OCI-LY3 (cell line): ENCODE measurements at regions not wholly inside any gene's neighbourhood (a gene's known extent, or its start where the extent isn't known, plus 50 kb on each side); places are given as distances from the start of the nearest gene placed in this dataset.
"Not testable (repeated sequence)": the region's sequence is repeated elsewhere in the genome, so short reads cannot be mapped to it uniquely, and the experiment has no call there.

ENCODE experiments used
- CTCF ChIP-seq: fragments of 200-600, 300-600 bp; sonication (generic); IDR thresholded peaks from 2 replicates; pipeline ENCODE4 v1.5.1; 2014; ENCODE audit warnings: antibody characterized with exemption, low read length, low read depth
- EZH2phosphoT487 ChIP-seq: fragments of 200-600 bp; shearing (Covaris generic); IDR thresholded peaks from 2 replicates; pipeline ENCODE4 v1.6.1; 2018; ENCODE audit warnings: antibody characterized with exemption, mixed run types, low read depth

DNA sequence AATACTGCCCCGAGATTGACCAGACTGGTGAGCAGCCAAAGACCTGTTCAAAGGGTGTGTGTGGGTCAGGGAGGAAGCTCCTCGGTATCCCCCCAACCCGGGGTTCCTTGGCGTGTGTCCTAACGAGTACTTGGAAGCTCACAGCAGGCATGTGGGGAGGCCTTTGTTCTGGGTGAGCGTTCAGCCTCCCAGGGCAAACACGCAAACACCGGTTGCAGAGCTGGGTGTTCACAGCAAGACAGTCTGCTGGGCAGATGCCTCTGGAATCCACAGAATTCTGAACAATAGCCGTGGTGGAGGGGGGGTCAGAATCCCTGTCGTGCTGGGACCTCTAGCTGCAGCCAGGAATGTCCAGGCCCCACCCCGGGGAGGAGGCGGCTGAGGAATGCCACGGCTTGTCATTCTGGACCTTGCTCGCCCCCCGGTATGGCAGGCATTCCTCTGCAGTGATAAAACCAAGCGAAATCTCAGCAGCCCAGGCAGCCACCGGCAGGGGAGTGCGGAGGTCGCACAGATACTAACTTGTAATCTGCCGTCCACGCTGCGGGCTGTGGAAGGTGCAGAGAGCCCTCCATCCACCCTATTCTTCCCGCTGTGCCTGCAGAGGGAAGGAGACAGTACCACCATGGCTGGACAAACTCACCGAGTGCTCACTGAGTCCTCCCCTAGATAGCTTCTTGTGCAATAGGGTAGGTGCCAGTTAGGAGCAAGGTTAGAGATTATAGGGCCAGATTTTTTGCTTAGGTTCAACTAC lies 77.8 kb upstream of the METTL9 start:
- TF ChIP-seq CTCF, EZH2phosphoT487: not testable (repeated sequence)
